Fibroblast of peridontal ligament (primary cell): ENCODE measurements at regions not wholly inside any gene's neighbourhood (a gene's known extent, or its start where the extent isn't known, plus 50 kb on each side); places are given as distances from the start of the nearest gene placed in this dataset.
"Not testable (repeated sequence)": the region's sequence is repeated elsewhere in the genome, so short reads cannot be mapped to it uniquely, and the experiment has no call there.

ENCODE experiments used
- DNase-seq: peaks from one replicate; pipeline ENCODE4 v3.0.0-alpha.2; 2010; ENCODE audit errors: extremely low read depth

DNA sequence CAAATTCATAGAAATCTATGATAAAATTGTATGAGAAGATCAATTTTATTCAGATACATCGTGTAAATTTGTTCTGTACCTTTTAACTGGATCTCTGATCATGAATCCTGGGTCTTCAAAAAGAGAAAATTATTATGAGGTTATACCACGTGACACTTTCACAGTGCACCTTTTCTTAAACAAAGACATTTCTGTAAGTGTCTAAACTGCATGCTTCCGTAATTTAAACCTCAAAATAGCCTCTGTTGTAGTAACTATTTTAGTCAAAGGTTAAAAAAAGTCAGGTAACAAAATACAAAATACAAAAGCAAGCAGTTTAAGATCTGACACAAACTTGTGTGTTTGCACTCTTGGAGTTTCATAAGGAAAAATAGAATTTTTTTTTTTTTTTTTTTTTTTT is 171.3 kb downstream of the SPIN4 start:
- not testable (repeated sequence) for DNase-seq

DNA sequence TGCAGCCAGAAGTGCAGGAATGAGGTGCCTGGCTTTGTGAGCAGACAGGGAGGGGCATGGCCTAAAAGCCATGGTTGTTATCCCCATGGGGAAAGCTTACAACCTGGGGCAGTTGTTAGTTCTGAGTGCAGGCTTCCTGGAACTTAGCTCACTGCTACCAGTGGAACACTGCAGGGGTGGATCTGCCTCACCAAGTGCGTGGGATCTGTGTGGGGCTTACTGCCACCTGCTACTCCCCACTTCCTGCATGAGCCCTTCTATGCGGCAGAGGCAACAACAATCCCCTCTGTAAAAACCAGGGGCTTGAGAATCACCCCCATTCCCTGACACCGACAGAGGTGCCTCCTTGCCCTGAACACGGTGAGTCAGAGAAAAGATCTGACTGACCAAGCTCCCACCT is 174.6 kb downstream of the SPIN4 start:
- not testable (repeated sequence) for DNase-seq

DNA sequence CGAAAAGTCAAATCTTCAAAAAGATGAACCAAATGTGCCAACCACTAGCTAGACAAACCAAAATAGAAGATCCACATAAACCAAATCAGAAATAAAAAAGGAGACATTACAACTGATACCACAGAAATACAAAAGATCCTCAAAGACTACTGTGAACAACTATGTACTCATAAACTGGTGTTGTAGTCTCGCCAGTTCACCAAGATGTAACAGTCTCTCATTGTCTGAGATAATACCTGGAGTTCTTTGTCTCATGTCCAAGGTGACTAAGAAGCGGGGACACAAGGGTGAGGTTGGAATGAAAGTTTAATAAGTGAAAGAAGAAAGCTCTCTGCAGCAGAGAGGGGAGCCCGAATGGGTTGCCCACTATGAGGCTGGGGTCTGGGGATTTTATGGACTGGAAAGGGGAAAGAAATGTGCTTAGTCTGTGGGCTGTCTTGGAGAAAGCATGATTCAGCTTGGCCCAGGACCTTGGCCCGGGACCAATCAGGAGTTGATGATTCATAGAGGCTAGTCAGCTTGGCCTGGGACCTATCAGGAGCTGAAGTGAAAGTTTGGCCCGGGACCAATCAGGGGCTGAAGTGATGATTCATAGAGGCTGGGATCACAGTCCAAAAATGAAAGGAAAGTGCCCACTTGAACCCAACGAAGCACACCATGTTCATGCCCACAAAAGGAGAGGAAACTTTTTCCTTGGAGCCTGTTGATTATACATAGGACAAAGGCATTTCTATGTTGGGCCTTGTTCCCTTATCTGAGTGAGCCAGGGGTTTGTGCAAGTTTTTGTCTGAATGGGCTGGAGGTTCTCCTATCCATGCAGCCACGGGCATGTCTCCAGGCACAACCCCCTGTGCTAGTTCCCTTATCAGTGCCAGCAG is 177.1 kb downstream of the SPIN4 start:
- DNase-seq, result not testable (repeated sequence)

- not testable (repeated sequence) for DNase-seq
Measured at GRCh38 chrX:63169416-63169815, 181.7 kb downstream of the SPIN4 start.

DNA sequence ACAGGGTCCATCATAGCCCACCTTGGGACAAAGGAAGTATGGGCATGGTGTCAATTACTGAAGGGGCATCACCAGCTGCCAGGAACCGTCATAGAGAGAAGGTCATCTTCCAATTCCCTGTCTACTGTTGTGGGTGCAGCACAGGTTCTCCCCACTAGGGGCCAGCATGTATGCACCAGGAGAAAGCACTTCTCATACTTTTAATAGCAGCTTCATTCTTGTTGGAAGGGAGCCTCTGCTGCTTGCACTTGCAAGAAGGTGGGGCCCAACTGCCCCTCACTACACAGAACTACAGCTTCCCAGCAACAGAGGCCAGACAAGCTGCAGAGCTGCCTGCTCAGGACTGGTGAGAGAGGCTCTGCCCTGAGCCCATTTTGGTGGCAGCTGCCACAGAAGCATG is 182.2 kb downstream of the SPIN4 start:
- not testable (repeated sequence) for DNase-seq

GRCh38 chrX:63167002-63167401 is 184.1 kb downstream of the SPIN4 start:
- DNase-seq, result not testable (repeated sequence)

- not testable (repeated sequence) for DNase-seq
Measured at GRCh38 chrX:63160994-63161393, 190.1 kb downstream of the SPIN4 start.

GRCh38 chrX:63160340-63160739 is 190.8 kb downstream of the SPIN4 start:
- not testable (repeated sequence) for DNase-seq

DNA sequence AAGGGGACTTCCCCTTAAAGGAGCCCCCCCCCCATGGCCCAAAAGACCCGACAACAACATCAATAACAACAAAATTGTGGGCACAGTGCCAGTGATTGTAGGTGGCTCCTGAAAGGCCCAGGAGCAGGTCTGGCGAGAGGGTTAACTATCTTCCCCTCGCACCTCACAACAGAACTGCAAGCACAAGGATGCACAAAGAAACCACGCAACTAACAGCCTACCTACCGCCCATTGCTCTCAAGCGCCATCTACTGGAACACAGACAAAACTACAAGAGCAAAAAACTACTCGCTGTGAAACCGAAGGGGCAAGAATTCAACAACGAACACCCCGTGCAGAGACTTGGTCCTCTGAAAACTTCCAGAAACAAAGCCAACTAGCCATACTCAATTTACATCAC is 205.6 kb downstream of the SPIN4 start:
- DNase-seq, result not testable (repeated sequence)

- DNase-seq, result not testable (repeated sequence)
Measured at GRCh38 chrX:63142588-63142987, 208.5 kb downstream of the SPIN4 start.

DNA sequence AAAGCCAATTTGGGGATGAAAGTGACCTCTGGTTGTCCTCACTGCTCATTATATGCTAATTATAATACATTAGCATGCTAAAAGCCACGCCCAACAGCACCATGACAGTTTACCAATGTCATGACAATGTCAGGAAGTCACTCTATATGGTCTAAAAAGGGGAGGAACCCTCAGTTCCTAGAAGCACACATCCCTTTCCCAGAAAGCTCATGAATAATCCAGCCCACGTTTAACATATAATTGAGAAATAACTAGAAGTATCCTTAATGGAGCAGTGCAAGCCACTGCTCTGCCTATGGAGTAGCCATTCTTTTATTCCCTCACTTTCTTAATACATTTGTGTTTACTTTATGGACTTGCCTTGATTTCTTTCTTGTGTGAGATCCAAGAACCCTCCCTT is 215.3 kb downstream of the SPIN4 start:
- DNase-seq, result not testable (repeated sequence)

DNA sequence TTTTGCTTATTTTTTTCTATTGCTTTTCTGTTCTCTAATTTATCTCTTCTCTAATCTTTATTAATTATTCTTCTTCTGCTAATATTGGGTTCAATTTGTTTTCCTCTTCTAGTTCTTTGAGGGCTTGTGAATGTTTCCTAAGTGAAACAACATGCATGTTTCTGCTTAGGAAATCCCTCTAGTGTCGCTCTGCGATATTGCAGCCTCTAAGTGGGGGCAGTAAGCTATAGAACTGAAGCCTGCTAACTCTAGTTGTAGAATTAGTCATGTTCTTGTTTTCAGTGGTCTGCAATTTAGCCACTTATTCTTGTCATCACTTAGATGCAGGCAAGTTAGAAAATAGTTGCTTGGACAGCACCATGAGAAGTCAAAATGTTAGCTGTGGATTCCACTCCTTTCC is 222.6 kb downstream of the SPIN4 start:
- peak; percentile 0 for DNase-seq

GRCh38 chrX:63115196-63115595 is 235.9 kb downstream of the SPIN4 start:
- no peak for DNase-seq

DNA sequence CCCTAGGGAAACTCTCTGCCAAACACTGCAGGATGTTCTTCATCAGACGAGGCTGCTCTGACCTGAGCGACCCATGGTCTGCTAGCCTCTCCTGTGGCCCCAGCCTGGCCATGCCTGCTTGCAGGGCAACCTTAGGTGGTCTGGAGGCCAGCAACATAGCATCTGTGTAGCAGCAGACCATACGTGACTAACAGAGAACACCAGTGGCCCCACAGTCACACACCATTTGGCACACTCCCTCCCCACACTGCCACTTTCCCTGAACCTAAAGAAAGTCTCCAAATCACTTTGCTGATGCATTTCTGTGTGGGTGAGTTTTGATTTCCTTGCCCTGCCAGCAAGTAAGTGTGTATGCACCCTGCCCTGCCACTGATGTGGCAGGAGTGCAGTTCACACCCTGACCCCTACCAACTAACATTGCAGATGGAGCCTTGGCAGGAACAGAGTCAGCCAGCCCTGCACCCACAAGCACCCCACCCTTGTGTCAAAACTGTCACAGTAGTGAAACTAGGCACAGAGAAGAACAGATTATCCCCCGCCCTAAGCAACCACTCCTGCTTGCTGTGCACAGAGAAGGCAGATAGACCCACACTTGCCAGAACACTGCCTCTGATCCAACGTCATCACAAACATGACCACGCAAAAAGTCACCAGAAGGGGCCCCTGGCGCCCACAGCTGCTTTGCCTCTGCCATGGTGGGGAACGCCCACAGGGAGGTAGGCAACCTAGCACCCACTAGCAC is 249.1 kb downstream of the SPIN4 start:
- no peak for DNase-seq

- no peak for DNase-seq
Measured at GRCh38 chrX:63058204-63058603, 292.9 kb downstream of the SPIN4 start.

- no peak for DNase-seq
Measured at GRCh38 chrX:63050225-63050624, 300.9 kb downstream of the SPIN4 start.

GRCh38 chrX:63032811-63033210 is 318.3 kb downstream of the SPIN4 start:
- DNase-seq, result no peak

DNA sequence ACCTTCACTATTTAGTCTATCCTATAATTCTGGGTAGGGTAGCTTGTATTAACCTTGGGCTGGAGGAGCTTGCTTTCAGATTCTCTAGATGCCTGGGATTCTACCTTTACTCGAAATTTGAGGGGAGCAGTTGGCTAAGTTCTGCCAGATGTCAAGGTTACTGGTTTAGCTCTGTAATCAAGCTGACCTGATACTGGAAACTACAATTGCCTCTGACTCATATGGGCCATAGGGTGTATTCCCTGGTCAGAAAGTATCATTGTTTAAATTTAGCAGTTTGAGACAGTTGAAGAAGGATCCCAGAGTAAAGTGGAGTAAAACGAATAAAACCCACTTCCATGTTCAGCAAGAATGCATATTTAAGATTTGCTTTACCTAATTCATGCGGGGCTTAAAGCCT is 337.6 kb downstream of the SPIN4 start:
- no peak for DNase-seq

DNA sequence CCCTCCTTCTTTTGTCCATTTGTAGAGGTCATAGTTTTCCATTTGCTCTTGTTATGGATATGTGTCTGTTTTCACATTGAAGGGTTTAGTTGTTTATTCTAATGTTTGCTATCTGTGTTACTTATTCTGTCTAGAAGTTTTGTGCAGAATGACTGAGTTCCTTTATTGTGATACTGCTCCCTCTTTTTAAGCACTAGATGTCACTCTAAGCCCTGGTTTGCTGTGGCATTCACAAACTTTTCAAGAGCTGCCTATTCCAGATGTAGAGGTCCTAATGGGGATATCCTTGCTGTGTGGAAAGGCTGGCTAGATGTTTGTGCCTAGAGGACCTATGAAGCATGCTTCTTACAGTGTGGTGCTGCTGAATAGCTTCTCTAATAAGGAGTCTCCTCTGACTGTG is 338.6 kb downstream of the SPIN4 start:
- no peak for DNase-seq

DNA sequence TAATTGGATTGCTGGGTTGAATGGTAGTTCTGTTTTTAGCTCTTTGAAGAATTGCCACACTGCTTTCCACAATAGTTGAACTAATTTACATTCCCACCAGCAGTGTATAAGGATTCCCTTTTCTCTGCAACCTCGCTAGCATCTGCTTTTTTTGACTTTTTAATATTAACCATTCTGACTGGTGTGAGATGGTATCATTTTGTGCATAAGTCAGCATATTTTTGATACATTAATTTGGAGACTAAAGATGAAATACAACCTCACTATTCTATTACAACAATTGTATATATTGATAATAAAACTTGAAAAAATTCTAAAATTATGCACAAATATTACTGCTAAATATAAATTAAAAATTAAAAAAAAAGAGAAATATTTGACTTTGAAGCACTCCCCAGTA is 350.9 kb downstream of the SPIN4 start:
- DNase-seq, result not testable (repeated sequence)
